GM23338 (cell line): ENCODE measurements at regions not wholly inside any gene's neighbourhood (a gene's known extent, or its start where the extent isn't known, plus 50 kb on each side); places are given as distances from the start of the nearest gene placed in this dataset.

Source experiments
- ATAC-seq: fragments of 200-7000 bp; cut with Tn5 transposase; 3 replicates; pipeline ENCODE4 v1.9.1; 2020
- DNase-seq: peaks from one replicate; pipeline ENCODE4 v3.0.0-alpha.2; 2015; ENCODE audit warnings: low spot score
- H2AFZ ChIP-seq: fragments of 200-600 bp; sonication (generic); 2 replicates; pipeline ENCODE4 v1.8.0; 2016; ENCODE audit warnings: antibody characterized with exemption, mild to moderate bottlenecking, moderate library complexity
- H3F3A ChIP-seq: fragments of 200-600 bp; sonication (generic); replicated peaks from 2 replicates; pipeline ENCODE4 v1.8.0; 2017; ENCODE audit warnings: antibody characterized with exemption, mixed run types, low read depth
- H3K27ac ChIP-seq: fragments of 200-600 bp; sonication (generic); 2 replicates; pipeline ENCODE4 v1.6.1; 2016; ENCODE audit warnings: low read depth
- H3K27me3 ChIP-seq: fragments of 200-600 bp; sonication (generic); 2 replicates; pipeline ENCODE4 v1.8.0; 2016; ENCODE audit warnings: mild to moderate bottlenecking, mixed run types, moderate library complexity; ENCODE audit not compliant: insufficient read depth
- H3K36me3 ChIP-seq: fragments of 200-600 bp; sonication (generic); 2 replicates; pipeline ENCODE4 v1.8.0; 2016; ENCODE audit warnings: mild to moderate bottlenecking; ENCODE audit not compliant: insufficient read depth
- H3K4me1 ChIP-seq: fragments of 200-600 bp; sonication (generic); 2 replicates; pipeline ENCODE4 v1.8.0; 2016; ENCODE audit warnings: mild to moderate bottlenecking, moderate library complexity; ENCODE audit not compliant: insufficient read depth
- H3K4me2 ChIP-seq: fragments of 200-600 bp; sonication (generic); 2 replicates; pipeline ENCODE4 v1.7.1; 2017; ENCODE audit warnings: mixed run types
- H3K4me3 ChIP-seq: fragments of 200-600 bp; sonication (generic); 2 replicates; pipeline ENCODE4 v1.6.1; 2016; ENCODE audit warnings: mixed run types
- H3K79me2 ChIP-seq: fragments of 200-600 bp; sonication (generic); replicated peaks from 2 replicates; pipeline ENCODE4 v1.8.0; 2017; ENCODE audit warnings: mild to moderate bottlenecking; ENCODE audit not compliant: insufficient read depth
- H3K9me2 ChIP-seq: fragments of 200-600 bp; sonication (generic); 2 replicates; pipeline ENCODE4 v1.8.0; 2017; ENCODE audit not compliant: insufficient read depth
- H4K20me1 ChIP-seq: fragments of 200-600 bp; sonication (generic); replicated peaks from 2 replicates; pipeline ENCODE4 v1.8.0; 2017; ENCODE audit warnings: mild to moderate bottlenecking; ENCODE audit not compliant: insufficient read depth
- H3K27ac Mint-ChIP-seq: 2 replicates; pipeline ENCODE4 v1.8.0; 2020; ENCODE audit warnings: inconsistent platforms, mild to moderate bottlenecking, moderate library complexity, mixed read lengths
- H3K27me3 Mint-ChIP-seq: 3 replicates; pipeline ENCODE4 v1.8.0; 2022; ENCODE audit warnings: low read depth, mild to moderate bottlenecking, moderate library complexity, mixed read lengths, inconsistent platforms; ENCODE audit not compliant: insufficient read depth, poor library complexity
- H3K36me3 Mint-ChIP-seq: 3 replicates; pipeline ENCODE4 v1.8.0; 2021; ENCODE audit warnings: low read depth, mild to moderate bottlenecking, inconsistent platforms, moderate library complexity, mixed read lengths
- H3K4me1 Mint-ChIP-seq: 3 replicates; pipeline ENCODE4 v1.8.0; 2020; ENCODE audit warnings: mild to moderate bottlenecking, inconsistent platforms, mixed read lengths
- H3K4me3 Mint-ChIP-seq: 3 replicates; pipeline ENCODE4 v1.8.0; 2021; ENCODE audit warnings: moderate library complexity, mild to moderate bottlenecking, inconsistent platforms, mixed read lengths
- H3K9me3 Mint-ChIP-seq: 3 replicates; pipeline ENCODE4 v1.8.0; 2020; ENCODE audit warnings: moderate library complexity, mild to moderate bottlenecking, inconsistent platforms, mixed read lengths
- CREB1 ChIP-seq: fragments of 250-450 bp; sonication (Bioruptor Pico); IDR thresholded peaks from 2 replicates; pipeline ENCODE4 v1.5.0; 2020; ENCODE audit warnings: low read depth, mild to moderate bottlenecking, moderate library complexity
- CTCF ChIP-seq, 2 experiments: fragments of 200-600 bp in 1 of 2; sonication (generic) in 1 of 2; conservative IDR thresholded peaks; 2 replicates each; pipeline versions ENCODE4 v1.5.1 to v1.6.1; 2016 to 2017; ENCODE audit warnings: antibody characterized with exemption in 2 of 2, low read depth in 2 of 2, mild to moderate bottlenecking in 2 of 2, moderate library complexity in 1 of 2
- EZH2phosphoT487 ChIP-seq: fragments of 200-600 bp; sonication (generic); IDR thresholded peaks from one replicate; pipeline ENCODE4 v1.8.1; 2018; ENCODE audit warnings: antibody characterized with exemption; ENCODE audit not compliant: unreplicated experiment
- JUNB ChIP-seq: IDR thresholded peaks from one replicate; pipeline ENCODE4 v1.6.1; 2016; ENCODE audit warnings: antibody characterized with exemption; ENCODE audit not compliant: unreplicated experiment
- POLR2AphosphoS5 ChIP-seq: IDR thresholded peaks from 2 replicates; pipeline ENCODE4 v1.6.1; 2016; ENCODE audit warnings: antibody characterized with exemption, low read depth
- ZNF114 ChIP-seq: fragments of 250-450 bp; sonication (Bioruptor Pico); IDR thresholded peaks from 2 replicates; pipeline ENCODE4 v1.5.0; 2020; ENCODE audit warnings: mild to moderate bottlenecking, moderate library complexity
- ZNF331 ChIP-seq: fragments of 250-450 bp; sonication (Bioruptor Pico); IDR thresholded peaks from 2 replicates; pipeline ENCODE4 v1.5.0; 2020; ENCODE audit warnings: low read depth, mild to moderate bottlenecking, moderate library complexity
- ZNF462 ChIP-seq: fragments of 250-450 bp; sonication (Bioruptor Pico); IDR thresholded peaks from 2 replicates; pipeline ENCODE4 v1.5.0; 2020; ENCODE audit warnings: mild to moderate bottlenecking, moderate library complexity

- no peak overlapping the region for H2AFZ ChIP-seq
- no peak overlapping the region for H3K27ac Mint-ChIP-seq
- H3K27me3 ChIP-seq, result no peaks in the 10 kb centered on the region
- no peak overlapping the region for H3K4me2 ChIP-seq
- H4K20me1 ChIP-seq, result no peaks in the 10 kb centered on the region
- no peak overlapping the region for H3K4me3 ChIP-seq
- H3F3A ChIP-seq, result no peaks in the 10 kb centered on the region
- no peaks in the 10 kb centered on the region for H3K9me2 ChIP-seq
- TF ChIP-seq CTCF (conservative IDR thresholded peaks at IDR 0.05; ENCODE audit: low read depth in 2 of 2) (no peak), POLR2AphosphoS5 (no peak), ZNF462 (CRISPR knock-in tag) (no peak), CREB1 (no peak), EZH2phosphoT487 (no peak), ZNF114 (no peak), ZNF331 (CRISPR knock-in tag) (no peak), JUNB (no peak)
- H3K4me1 ChIP-seq, result no peaks in the 10 kb centered on the region
- H3K36me3 Mint-ChIP-seq, result no peaks in the 10 kb centered on the region
- no peaks in the 10 kb centered on the region for H3K27me3 Mint-ChIP-seq
- no peaks in the 10 kb centered on the region for H3K4me1 Mint-ChIP-seq
- no peak overlapping the region for H3K4me3 Mint-ChIP-seq
- no peaks in the 10 kb centered on the region for H3K9me3 Mint-ChIP-seq
- ATAC-seq, result no peak
- no peak overlapping the region for H3K27ac ChIP-seq
- H3K79me2 ChIP-seq, result no peaks in the 10 kb centered on the region
- H3K36me3 ChIP-seq, result no peaks in the 10 kb centered on the region
- no peak for DNase-seq
Observed at GRCh38 chr4:176902710-176903323, 110.1 kb upstream of the VEGFC start.
